ENCODE measurements at regions not wholly inside any gene's neighbourhood (a gene's known extent, or its start where the extent isn't known, plus 50 kb on each side); places are given as distances from the start of the nearest gene placed in this dataset.
A peak's percentile ranks its signal among the peaks of the same experiment; 100 is the strongest.

GRCh38 chr2:175309799-175310198, 128.3 kb upstream of the ATP5MC3 start:
- peak in 1 of 4 experiments; percentile 19 for TF ChIP-seq CTCF (IDR thresholded peaks at IDR 0.05)
- no peak for TF ChIP-seq EP300 (IDR thresholded peaks at IDR 0.05)
- no peak for TF ChIP-seq POLR2AphosphoS5 (IDR thresholded peaks at IDR 0.05)
- TF ChIP-seq POLR2A (IDR thresholded peaks at IDR 0.05): no peak
